Stimulated activated naive B cell treated with anti-CD40 and anti-IgM and Interleukin-4, amounts not matched to agents 10 μg/mL and 1 μg/mL and 100 μg/mL, for 72 hours (primary cell): ENCODE measurements at regions not wholly inside any gene's neighbourhood (a gene's known extent, or its start where the extent isn't known, plus 50 kb on each side); places are given as distances from the start of the nearest gene placed in this dataset.

Experiments
- ATAC-seq, 2 donors: fragments of 150-1000 bp; cut with Tn5 transposase; replicated peaks; 2 replicates each; pipeline ENCODE4 v1.10.0; 2021; ENCODE audit warnings: moderate library complexity in 1 of 2
- DNase-seq: peaks from one replicate; pipeline ENCODE4 v3.0.0; 2021
- H3K27ac Mint-ChIP-seq: one replicate; pipeline ENCODE4 v1.8.0; 2022; ENCODE audit warnings: mild to moderate bottlenecking, mixed read lengths
- H3K27me3 Mint-ChIP-seq, 2 donors: one replicate each; pipeline ENCODE4 v1.8.0; 2022; ENCODE audit warnings: mixed read lengths in 2 of 2
- H3K36me3 Mint-ChIP-seq, 2 donors: one replicate each; pipeline ENCODE4 v1.8.0; 2022; ENCODE audit warnings: mixed read lengths in 2 of 2, mild to moderate bottlenecking in 1 of 2
- H3K4me1 Mint-ChIP-seq, 2 donors: one replicate each; pipeline ENCODE4 v1.8.0; 2022; ENCODE audit warnings: mixed read lengths in 2 of 2, mild to moderate bottlenecking in 1 of 2
- H3K4me3 Mint-ChIP-seq, 2 donors: one replicate each; pipeline ENCODE4 v1.8.0; 2022; ENCODE audit warnings: mild to moderate bottlenecking in 2 of 2, mixed read lengths in 2 of 2, moderate library complexity in 1 of 2
- H3K9me3 Mint-ChIP-seq, 2 donors: one replicate each; pipeline ENCODE4 v1.8.0; 2022; ENCODE audit warnings: mixed read lengths in 2 of 2, mild to moderate bottlenecking in 1 of 2

GRCh38 chr2:123144082-123144481, 881.0 kb upstream of the CNTNAP5 start:
- Mint-ChIP-seq H3K27me3 (no peaks in the 10 kb centered on the region), H3K4me3 (no peak overlapping the region), H3K36me3 (no peaks in the 10 kb centered on the region), H3K9me3 (peaks cover 9 to 13% of the 10 kb centered on the region in 2 donors), H3K4me1 (no peaks in the 10 kb centered on the region), H3K27ac (no peak overlapping the region)
- DNase-seq (no peak), ATAC-seq (no peak)

- Mint-ChIP-seq H3K4me1 (no peaks in the 10 kb centered on the region), H3K4me3 (no peak overlapping the region), H3K27ac (no peak overlapping the region), H3K9me3 (peaks cover 1 to 4% of the 10 kb centered on the region in 2 donors), H3K27me3 (no peaks in the 10 kb centered on the region), H3K36me3 (no peaks in the 10 kb centered on the region)
- DNase-seq (no peak), ATAC-seq (no peak)
Observed at GRCh38 chr2:123153041-123153440, 872.0 kb upstream of the CNTNAP5 start.

- Mint-ChIP-seq H3K27ac (no peak overlapping the region), H3K27me3 (no peaks in the 10 kb centered on the region), H3K4me3 (no peak overlapping the region), H3K9me3 (peaks cover 1 to 4% of the 10 kb centered on the region in 2 donors), H3K36me3 (no peaks in the 10 kb centered on the region), H3K4me1 (no peaks in the 10 kb centered on the region)
- DNase-seq, result no peak
- no peak for ATAC-seq
Observed at GRCh38 chr2:123154195-123154594, 870.9 kb upstream of the CNTNAP5 start.

- H3K4me1 Mint-ChIP-seq, result no peaks in the 10 kb centered on the region
- H3K9me3 Mint-ChIP-seq, result peaks cover 4 to 8% of the 10 kb centered on the region in 2 donors
- no peaks in the 10 kb centered on the region for H3K27me3 Mint-ChIP-seq
- no peak overlapping the region for H3K27ac Mint-ChIP-seq
- no peaks in the 10 kb centered on the region for H3K36me3 Mint-ChIP-seq
- no peak overlapping the region for H3K4me3 Mint-ChIP-seq
- ATAC-seq (no peak), DNase-seq (no peak)
Observed at GRCh38 chr2:123157016-123157415, 868.1 kb upstream of the CNTNAP5 start.

GRCh38 chr2:123162400-123163016, 862.6 kb upstream of the CNTNAP5 start:
- H3K4me1 Mint-ChIP-seq, result no peaks in the 10 kb centered on the region
- ATAC-seq, result no peak
- no peak overlapping the region for H3K27ac Mint-ChIP-seq
- peaks cover 4 to 8% of the 10 kb centered on the region in 2 donors for H3K9me3 Mint-ChIP-seq
- no peaks in the 10 kb centered on the region for H3K27me3 Mint-ChIP-seq
- DNase-seq, result no peak
- H3K36me3 Mint-ChIP-seq, result no peaks in the 10 kb centered on the region
- H3K4me3 Mint-ChIP-seq, result no peak overlapping the region

GRCh38 chr2:123163398-123163797, 861.7 kb upstream of the CNTNAP5 start:
- Mint-ChIP-seq H3K27ac (no peak overlapping the region), H3K9me3 (peaks cover 4 to 8% of the 10 kb centered on the region in 2 donors), H3K36me3 (no peaks in the 10 kb centered on the region), H3K27me3 (no peaks in the 10 kb centered on the region), H3K4me1 (no peaks in the 10 kb centered on the region), H3K4me3 (no peak overlapping the region)
- DNase-seq, result no peak
- no peak for ATAC-seq

GRCh38 chr2:123164216-123164615, 860.9 kb upstream of the CNTNAP5 start:
- H3K36me3 Mint-ChIP-seq, result no peaks in the 10 kb centered on the region
- DNase-seq, result no peak
- no peak overlapping the region for H3K4me3 Mint-ChIP-seq
- no peaks in the 10 kb centered on the region for H3K27me3 Mint-ChIP-seq
- peaks cover 6 to 10% of the 10 kb centered on the region in 2 donors for H3K9me3 Mint-ChIP-seq
- H3K27ac Mint-ChIP-seq, result no peak overlapping the region
- ATAC-seq, result no peak
- no peaks in the 10 kb centered on the region for H3K4me1 Mint-ChIP-seq

- Mint-ChIP-seq H3K9me3 (peaks cover 4 to 7% of the 10 kb centered on the region in 2 donors), H3K4me3 (no peak overlapping the region), H3K27me3 (no peaks in the 10 kb centered on the region), H3K27ac (no peak overlapping the region), H3K36me3 (no peaks in the 10 kb centered on the region), H3K4me1 (no peaks in the 10 kb centered on the region)
- DNase-seq, result no peak
- ATAC-seq, result no peak
Observed at GRCh38 chr2:123165616-123166015, 859.5 kb upstream of the CNTNAP5 start.

GRCh38 chr2:123179526-123179925, 845.6 kb upstream of the CNTNAP5 start:
- H3K4me1 Mint-ChIP-seq, result no peaks in the 10 kb centered on the region
- no peak overlapping the region for H3K4me3 Mint-ChIP-seq
- H3K27ac Mint-ChIP-seq, result no peak overlapping the region
- ATAC-seq (no peak), DNase-seq (no peak)
- peaks cover 10 to 12% of the 10 kb centered on the region in 2 donors for H3K9me3 Mint-ChIP-seq
- H3K27me3 Mint-ChIP-seq, result no peaks in the 10 kb centered on the region
- H3K36me3 Mint-ChIP-seq, result no peaks in the 10 kb centered on the region

GRCh38 chr2:123195957-123196356, 829.1 kb upstream of the CNTNAP5 start:
- no peaks in the 10 kb centered on the region for H3K36me3 Mint-ChIP-seq
- no peak overlapping the region for H3K4me3 Mint-ChIP-seq
- peaks cover 6 to 8% of the 10 kb centered on the region in 2 donors for H3K9me3 Mint-ChIP-seq
- H3K4me1 Mint-ChIP-seq, result no peaks in the 10 kb centered on the region
- no peaks in the 10 kb centered on the region for H3K27me3 Mint-ChIP-seq
- DNase-seq (no peak), ATAC-seq (no peak)
- H3K27ac Mint-ChIP-seq, result no peak overlapping the region

- Mint-ChIP-seq H3K4me3 (no peak overlapping the region), H3K27ac (no peak overlapping the region), H3K4me1 (no peaks in the 10 kb centered on the region), H3K27me3 (no peaks in the 10 kb centered on the region), H3K9me3 (peaks cover 5 to 11% of the 10 kb centered on the region in 2 donors), H3K36me3 (no peaks in the 10 kb centered on the region)
- no peak for ATAC-seq
- no peak for DNase-seq
Observed at GRCh38 chr2:123200035-123200434, 825.1 kb upstream of the CNTNAP5 start.

GRCh38 chr2:123207245-123207644, 817.8 kb upstream of the CNTNAP5 start:
- H3K4me1 Mint-ChIP-seq, result no peaks in the 10 kb centered on the region
- DNase-seq, result no peak
- no peaks in the 10 kb centered on the region for H3K27me3 Mint-ChIP-seq
- no peak overlapping the region for H3K4me3 Mint-ChIP-seq
- no peak for ATAC-seq
- H3K36me3 Mint-ChIP-seq, result no peaks in the 10 kb centered on the region
- H3K27ac Mint-ChIP-seq, result no peak overlapping the region
- peaks cover 3 to 4% of the 10 kb centered on the region in 2 donors for H3K9me3 Mint-ChIP-seq

- H3K9me3 Mint-ChIP-seq, result no peaks in the 10 kb centered on the region
- H3K4me3 Mint-ChIP-seq, result no peak overlapping the region
- no peak overlapping the region for H3K27ac Mint-ChIP-seq
- H3K4me1 Mint-ChIP-seq, result no peaks in the 10 kb centered on the region
- H3K27me3 Mint-ChIP-seq, result no peaks in the 10 kb centered on the region
- no peak for DNase-seq
- no peaks in the 10 kb centered on the region for H3K36me3 Mint-ChIP-seq
- no peak for ATAC-seq
Observed at GRCh38 chr2:123209202-123209601, 815.9 kb upstream of the CNTNAP5 start.

GRCh38 chr2:123211181-123211580, 813.9 kb upstream of the CNTNAP5 start:
- H3K27me3 Mint-ChIP-seq, result no peaks in the 10 kb centered on the region
- H3K36me3 Mint-ChIP-seq, result no peaks in the 10 kb centered on the region
- ATAC-seq (no peak), DNase-seq (no peak)
- H3K4me1 Mint-ChIP-seq, result no peaks in the 10 kb centered on the region
- no peak overlapping the region for H3K4me3 Mint-ChIP-seq
- H3K9me3 Mint-ChIP-seq, result no peaks in the 10 kb centered on the region
- H3K27ac Mint-ChIP-seq, result no peak overlapping the region

GRCh38 chr2:123245156-123245555, 779.9 kb upstream of the CNTNAP5 start:
- Mint-ChIP-seq H3K4me1 (no peaks in the 10 kb centered on the region), H3K36me3 (no peaks in the 10 kb centered on the region), H3K27me3 (no peaks in the 10 kb centered on the region), H3K9me3 (peaks cover 6 to 11% of the 10 kb centered on the region in 2 donors), H3K4me3 (no peak overlapping the region), H3K27ac (no peak overlapping the region)
- no peak for ATAC-seq
- DNase-seq, result no peak
